SIG-M5 treated with dmso at 0.1 percent for 504 hours (cell line): ENCODE measurements at regions not wholly inside any gene's neighbourhood (a gene's known extent, or its start where the extent isn't known, plus 50 kb on each side); places are given as distances from the start of the nearest gene placed in this dataset.
A peak's percentile ranks its signal among the peaks of the same experiment; 100 is the strongest.

Experiments used
- DNase-seq: peaks from one replicate; lab custom pipeline; 2025; ENCODE audit not compliant: unreplicated experiment; lab: John Stamatoyannopoulos, UW

GRCh38 chr6:53744321-53744720 is 50.5 kb upstream of the LRRC1 start:
- DNase-seq, result peak; percentile 75

DNA sequence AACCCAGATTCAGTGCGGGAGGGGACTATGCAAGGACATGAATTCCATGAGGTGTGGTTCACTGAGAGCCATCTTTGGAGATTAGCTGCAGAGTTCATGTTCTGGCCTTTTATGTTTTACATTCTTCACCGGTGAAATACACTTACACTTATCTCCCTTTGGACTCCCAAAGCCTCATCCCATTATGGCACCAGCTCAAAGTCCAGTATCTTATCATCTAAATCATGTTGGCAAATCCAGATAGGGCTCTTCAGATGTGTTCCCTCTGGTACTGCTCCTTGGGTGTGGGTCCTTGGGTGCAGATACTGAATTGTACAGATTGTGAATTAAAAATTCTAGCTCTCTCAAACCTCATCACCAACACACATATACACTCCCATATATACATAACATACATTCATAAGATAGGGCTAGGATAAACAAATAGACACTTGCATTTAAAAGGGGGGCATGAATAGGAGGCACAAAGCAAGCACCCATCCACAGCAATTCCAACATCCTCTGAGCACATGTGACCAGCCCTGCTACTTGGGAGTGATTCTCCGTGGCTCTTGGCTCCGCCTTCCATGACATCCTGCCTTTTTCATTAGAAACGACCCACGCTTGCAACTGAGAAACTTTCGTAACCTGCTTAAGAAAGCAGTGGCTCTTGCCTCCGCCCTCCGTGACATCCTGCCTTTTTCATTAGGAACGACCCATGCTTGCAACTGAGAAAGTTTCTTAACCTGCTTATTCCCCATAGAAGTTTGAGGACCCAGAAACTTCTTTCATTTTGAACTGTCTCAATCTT is 53.6 kb upstream of the LRRC1 start:
- peak; percentile 81 for DNase-seq

GRCh38 chr6:53737746-53738145 is 57.1 kb upstream of the LRRC1 start:
- DNase-seq, result no peak

GRCh38 chr6:53735896-53736295 is 58.9 kb upstream of the LRRC1 start:
- DNase-seq, result no peak

DNA sequence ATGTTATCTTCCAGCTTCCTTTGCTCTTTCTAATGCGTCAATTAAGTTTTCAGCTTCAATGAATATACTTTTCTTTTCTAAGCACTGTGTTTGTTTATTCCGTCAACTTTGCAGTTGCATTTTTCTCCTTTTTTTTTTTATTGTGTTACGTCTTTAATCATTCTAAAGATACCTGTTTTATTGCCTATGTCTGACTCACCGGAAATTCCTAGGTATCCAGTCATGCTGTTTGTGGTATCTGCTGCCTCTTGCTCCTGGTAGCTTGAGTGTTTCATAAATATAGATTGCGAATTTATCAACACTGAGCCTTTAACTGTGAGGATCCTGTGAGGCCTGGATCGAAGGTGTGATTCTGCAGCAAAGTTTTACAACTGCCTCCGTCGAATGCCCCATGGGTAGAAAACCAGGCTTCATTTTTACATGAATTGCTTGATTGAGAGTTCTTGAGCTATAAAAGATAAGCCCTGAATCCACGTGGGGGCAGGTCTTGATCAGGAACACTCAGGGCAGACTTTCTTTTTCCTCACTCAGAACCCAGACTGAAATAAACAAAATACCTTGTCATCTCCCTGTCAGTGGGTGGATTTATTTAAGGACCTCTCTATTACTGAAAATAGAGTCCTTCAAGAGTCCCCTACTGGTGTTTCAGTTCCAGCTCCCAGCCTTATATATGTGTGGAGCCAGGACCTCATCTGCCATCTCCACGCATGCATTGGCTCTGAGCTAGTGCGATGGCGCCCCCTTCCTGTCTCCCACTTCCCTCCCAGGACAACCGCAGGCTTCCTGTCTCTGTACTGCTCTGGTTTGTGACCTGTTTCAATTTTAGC is 60.1 kb upstream of the LRRC1 start:
- DNase-seq, result peak; percentile 15

- DNase-seq, result no peak
Observed at GRCh38 chr6:53731866-53732636, 62.8 kb upstream of the LRRC1 start.

- no peak for DNase-seq
Observed at GRCh38 chr6:53730767-53731166, 64.0 kb upstream of the LRRC1 start.

- peak; percentile 51 for DNase-seq
Observed at GRCh38 chr6:53728570-53729194, 63.1 kb upstream of the KLHL31 start.

DNA sequence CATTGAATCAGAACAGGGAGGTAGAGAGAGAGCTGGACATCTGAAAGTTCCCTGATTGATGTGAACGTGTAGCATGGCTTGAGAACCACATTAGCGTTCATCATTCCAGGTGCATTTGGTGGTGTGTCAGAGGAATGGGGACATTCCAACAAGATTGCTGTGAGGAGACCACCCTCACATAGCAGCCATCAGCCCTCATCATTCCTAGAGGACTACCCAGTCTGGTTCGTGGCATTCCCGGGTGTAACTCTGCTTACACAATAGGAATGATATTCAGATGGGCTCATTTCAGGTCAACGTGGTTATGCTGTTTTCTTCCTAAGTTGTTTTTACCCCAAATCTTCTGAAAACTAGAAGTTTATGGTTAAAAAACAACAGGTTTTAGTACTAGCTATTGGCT is 62.2 kb upstream of the KLHL31 start:
- no peak for DNase-seq

DNA sequence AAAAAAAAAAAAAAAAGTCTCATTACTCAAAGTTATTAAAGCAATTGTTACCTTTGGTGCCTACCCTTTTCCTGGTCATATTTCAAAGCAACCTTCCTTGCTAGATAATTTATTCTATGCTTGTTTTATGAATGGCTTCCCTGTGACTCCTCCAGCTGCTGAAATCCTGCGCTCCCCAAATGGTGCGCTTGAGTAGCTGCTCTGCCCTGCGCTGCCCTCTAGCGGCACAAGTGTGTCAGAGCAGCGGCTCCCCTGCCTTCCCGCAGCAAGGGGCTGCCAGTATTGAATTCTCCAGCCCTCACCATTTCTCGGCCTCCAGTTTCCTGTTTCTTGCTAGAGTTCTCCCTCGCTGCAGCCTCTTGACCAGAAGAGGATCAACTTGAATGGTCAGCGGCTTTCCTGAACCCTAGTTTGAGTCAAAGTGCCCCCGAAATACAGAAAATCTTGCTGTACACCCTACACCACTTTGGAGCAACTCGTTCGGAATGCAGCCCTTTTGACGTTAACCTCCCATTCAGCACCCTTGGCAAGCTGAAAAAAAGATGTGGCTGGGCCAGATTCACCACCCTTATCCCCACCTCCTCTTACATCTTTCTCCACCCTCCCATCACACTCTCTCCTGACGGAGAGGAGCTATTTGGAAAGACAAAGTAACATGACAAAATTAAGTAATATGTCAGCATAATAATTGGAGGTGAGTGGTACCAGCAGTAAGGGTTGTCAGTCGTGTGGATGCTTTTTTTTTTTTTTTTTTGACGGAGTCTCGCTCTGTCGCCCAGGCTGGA is 60.4 kb upstream of the KLHL31 start:
- peak; percentile 65 for DNase-seq

DNA sequence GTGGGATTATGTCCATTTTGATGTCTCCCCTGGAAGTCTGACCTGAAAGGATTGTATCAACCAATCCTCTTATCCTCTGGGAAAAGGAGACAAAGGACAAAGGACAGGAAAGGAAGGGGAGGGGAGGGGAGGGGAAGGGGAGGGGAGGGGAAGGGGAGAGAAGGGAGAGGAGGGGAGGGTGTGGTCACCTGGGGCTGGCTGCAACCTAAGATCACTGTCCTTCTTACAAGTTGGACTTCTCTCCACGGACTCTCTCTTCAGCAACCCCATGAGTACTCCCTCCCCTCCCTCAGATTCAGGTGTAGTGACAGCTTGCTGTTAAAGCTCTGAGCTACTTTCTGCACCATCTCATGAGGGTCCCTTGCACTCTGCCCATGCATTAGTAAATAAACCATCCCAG is 58.9 kb upstream of the KLHL31 start:
- DNase-seq, result no peak

DNA sequence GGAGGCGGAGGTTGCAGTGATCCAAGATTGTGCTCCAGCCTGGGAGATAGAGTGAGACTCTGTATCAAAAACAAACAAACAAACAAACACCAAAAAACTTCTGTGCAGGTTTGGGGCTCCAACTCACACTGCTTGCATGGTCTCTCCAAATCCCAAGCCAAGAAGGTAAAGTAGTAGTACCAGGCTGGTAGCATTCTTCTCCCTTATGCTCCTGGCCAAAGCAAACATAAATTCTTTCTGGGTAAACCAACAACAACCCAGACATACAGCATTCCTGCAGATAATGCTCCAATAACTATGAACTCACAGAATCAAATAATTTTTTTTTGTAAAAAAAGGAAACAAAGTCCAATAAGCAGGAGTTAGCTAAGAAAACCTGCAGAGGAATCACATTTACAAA is 57.8 kb upstream of the KLHL31 start:
- DNase-seq, result peak; percentile 17

DNA sequence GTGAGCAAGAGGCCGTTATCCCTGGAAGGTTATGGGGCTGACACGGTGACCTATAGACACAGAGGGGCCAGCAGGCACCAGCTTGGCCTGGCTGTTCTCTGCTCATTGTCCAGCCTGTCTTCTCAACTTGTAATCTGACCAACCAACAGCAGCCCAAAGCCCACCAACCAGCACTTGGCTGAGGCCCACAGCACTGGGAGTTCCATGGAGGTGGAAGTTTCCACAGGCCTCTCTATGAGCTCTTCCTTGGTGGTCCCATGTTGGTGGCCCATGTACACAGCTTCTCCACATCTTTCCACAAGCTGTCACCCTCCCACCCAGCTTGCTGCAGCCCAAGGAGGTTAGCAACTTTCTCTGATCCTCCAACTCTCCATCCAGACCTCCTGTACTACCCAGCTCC is 56.2 kb upstream of the KLHL31 start:
- DNase-seq, result no peak

GRCh38 chr6:53718597-53719460 is 53.3 kb upstream of the KLHL31 start:
- peak; percentile 65 for DNase-seq

GRCh38 chr6:53717566-53717965 is 52.0 kb upstream of the KLHL31 start:
- DNase-seq, result no peak

DNA sequence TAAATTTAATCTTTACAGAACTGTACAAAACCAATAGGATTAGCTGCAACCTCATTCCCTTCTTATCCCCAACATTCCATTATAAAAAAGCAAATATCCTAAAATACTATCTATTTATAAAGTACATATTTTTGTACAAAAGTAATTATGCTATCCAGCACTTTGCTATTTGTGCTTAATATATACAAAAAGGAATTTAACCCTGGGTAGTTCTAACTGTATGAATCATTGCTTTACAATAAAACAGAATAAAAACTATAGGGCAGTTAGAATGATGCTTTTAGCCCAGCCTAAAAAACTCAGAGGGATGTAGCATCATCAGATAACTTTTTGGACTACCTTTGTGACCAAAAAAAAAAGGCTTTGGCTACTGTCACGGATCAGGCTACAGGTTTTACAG is 49.9 kb upstream of the KLHL31 start:
- DNase-seq, result no peak
